Midbrain (tissue), 1 donor: ENCODE measurements at regions not wholly inside any gene's neighbourhood (a gene's known extent, or its start where the extent isn't known, plus 50 kb on each side); places are given as distances from the start of the nearest gene placed in this dataset.

Experiments used
- DNase-seq: peaks from one replicate; lab custom pipeline; 2025; lab: John Stamatoyannopoulos, UW

DNA sequence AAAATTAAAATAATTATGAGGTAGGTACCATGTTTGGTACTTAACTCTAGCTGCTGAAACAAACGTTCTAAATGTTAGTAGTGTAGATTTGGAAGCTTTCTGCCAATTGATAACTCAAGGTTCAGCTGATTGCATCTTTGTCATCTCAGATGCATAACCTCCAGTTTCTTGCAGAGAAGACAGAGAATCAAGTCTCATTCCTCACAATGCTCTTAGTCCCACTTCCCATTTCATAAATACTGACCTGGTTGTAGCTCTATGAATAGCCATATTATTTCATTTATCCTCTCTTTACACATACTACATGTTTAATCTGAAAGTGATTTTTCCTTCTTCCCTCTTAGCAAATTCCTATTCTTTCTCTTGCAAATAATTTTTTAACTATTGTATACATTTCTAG lies 178.5 kb upstream of the SETBP1 start:
- DNase-seq = no peak

DNA sequence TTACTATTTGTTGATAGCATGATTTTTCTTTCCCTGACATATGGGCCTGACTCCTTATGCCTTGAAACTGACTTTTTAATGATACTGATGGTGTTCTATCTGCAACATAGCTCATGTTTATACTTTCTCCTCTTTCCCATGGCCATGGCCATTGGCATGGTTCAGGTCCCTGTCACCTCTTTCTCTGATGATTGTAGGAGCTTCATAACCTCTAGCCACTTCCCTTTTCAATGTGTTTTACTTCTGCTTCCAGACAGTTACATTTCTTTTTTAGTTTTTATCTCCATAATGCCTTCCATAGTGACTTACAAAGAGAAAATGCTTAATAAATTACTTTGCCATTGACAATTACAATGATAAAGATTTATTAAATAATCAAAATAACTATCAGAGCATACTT lies 177.9 kb upstream of the SETBP1 start:
- DNase-seq = no peak

DNA sequence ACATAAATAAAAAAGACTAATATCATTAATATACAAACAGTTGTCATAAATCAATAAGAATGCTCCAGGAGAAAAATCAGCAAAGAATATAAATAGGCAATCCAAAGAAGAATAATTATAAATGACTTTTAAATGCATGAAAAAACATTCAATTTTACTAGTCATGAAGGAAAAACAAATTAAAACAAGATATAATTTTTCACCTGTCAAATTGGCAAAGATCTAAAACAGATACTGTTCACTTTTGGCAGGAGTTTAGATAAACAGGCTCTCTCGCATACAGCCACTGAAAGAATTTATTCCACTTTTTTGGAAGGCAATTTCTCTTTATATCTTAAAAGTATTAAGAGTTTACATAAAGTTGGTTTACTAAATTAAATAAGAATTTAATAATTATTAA lies 176.8 kb upstream of the SETBP1 start:
- no peak for DNase-seq

DNA sequence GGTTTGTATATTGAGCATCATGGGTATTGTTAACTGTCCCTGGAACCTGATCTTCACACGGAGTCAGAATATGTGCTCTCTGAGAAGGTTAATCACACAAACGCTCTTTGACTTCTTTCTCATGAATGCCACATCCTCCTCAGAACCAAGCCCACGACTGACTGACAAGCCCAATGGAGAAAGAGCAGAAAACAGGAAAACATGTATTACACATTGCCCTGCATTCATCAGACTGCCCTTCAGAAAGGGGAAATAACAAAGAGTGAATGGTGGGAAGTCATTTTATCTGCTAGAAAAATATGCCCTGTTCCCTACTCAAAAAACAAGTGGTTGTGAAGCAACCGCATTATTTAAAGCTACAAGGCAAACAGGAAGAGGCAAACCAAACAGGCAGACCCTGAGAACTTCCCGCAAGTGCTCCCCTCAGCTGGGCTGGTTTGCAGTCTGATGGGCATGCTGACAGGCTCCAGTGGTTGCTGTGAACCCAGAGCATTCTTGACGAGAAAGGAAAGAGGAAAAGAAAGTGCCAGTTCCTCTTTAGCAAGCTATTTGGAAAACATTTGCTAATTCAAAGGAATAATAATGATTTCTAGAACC lies 172.9 kb upstream of the SETBP1 start:
- DNase-seq = peak; percentile 30

DNA sequence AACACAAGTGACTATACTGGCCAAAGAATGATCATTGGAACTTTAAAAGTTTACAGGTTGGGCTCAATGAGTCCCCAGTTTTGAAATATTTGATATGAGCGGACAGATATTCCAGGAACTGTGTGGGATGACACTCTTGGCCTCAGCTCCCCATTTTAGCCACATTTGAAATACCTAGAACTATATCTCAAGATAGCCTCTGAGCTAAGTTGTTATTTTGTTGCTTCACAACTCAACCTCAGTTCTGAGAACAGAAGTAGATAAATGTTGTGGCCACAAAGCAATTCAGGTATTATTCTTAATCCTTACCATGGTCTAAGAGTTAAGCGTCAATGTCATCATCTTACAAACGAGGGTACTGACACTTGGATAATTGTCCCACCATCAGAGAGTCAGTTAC lies 172.2 kb upstream of the SETBP1 start:
- DNase-seq = no peak

DNA sequence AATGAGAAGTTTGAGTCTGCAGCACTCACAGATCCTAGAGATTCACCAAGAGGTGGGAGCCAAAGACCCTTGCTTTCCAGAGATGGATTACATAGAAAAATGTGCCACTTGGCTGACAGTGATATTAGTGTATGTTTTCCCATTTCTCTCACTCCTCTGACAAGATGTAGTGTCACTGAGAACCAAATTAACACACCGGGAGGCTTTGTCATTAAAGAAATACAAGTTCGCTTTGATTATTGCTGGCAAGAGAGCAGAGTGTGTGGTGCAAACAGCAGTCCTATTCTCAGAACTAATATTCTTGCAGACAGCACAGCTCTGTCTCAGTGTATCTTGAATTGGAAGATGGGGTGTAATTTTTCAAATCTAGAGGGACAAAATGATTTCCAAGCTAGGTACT lies 171.6 kb upstream of the SETBP1 start:
- DNase-seq = no peak

DNA sequence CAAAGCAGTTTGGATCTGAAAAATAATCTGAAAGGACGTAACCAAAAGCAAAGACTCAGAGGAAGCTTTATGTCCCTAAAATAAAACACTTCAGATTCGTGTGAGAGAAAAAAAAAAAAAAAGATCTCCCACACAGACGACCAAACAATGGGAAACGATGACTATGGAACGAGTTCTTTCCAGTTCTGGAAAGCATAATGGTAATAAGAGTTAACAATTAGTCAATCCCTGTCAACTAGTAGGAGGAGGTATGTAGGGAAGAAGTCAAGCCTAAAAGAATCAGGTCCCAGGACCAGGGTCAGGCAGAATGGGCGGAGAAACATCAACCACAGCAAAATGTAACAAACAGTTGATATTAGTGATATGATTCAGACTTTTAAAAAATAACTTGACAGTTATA lies 170.3 kb upstream of the SETBP1 start:
- no peak for DNase-seq

DNA sequence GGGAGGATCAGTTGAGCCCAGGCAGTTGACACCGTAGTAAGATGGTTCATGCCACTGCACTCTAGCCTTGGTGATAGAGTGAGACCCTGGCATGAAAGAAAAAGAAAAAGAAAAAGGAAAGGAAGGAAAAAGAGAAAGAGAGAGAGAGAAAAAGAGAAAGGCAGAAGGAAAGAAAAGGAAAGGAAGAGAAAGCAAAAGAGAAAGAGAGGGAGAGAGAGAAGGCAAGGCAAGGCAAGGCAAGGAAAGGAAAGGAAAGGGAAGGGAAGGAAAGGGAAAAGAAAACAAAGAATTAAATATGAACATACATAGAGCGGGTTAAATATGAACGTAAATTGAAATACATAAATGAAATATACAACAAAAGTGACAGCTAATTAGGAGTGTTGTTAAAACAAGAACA lies 167.5 kb upstream of the SETBP1 start:
- DNase-seq = no peak

DNA sequence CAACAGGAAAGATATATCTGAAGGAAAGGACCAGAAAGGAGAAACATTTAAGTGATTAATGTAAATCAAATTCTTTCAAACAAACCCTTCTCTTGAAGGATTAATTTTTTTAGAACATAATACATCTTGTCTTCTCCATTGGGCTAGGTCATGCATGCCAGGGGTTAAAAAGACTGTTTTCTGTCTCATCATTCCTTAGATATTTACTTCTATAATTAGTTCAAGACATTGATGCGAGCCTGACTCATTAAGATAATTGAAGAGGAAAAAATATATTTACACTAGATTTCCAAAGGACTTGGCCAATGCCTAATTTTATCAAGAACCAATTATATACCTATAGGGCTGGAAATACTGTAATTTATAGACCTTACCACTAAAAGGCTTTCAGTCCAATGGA lies 166.6 kb upstream of the SETBP1 start:
- DNase-seq = no peak

DNA sequence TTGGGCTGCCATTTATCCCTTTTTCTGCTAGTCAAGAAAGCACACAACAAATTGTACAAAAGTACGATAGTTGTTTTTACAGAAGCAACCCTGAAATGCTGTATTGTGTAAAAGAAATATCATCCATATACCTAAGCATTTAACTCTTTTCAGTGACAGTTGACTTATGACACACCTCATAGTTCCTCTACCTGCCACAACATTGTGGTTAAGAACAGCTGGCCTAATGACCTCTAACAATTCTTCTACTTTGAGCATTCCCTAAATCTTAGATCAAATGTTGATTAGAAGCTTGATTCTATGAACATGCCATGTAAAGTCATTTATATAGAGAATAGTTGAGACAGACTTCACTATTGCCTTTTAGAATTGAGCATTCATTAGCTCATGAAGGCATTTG lies 165.9 kb upstream of the SETBP1 start:
- no peak for DNase-seq

DNA sequence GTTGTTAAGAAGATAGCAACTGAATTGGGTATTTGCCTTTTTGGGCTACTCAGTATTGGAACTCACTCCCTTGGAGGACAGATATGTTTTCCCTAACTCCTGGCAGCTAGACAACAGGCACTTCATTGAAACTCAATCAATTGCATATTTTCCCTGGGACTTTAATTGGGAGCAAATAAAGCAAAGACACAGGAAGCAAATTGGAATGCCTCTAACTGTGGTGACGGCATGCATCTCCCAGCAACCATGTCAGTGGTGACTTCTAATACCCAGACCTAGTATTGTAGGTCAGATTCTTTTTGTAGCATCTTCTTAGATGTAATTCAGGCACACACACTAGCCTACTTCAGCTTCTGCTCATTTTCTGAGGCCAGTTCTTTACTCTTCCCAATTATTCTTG lies 164.2 kb upstream of the SETBP1 start:
- no peak for DNase-seq

DNA sequence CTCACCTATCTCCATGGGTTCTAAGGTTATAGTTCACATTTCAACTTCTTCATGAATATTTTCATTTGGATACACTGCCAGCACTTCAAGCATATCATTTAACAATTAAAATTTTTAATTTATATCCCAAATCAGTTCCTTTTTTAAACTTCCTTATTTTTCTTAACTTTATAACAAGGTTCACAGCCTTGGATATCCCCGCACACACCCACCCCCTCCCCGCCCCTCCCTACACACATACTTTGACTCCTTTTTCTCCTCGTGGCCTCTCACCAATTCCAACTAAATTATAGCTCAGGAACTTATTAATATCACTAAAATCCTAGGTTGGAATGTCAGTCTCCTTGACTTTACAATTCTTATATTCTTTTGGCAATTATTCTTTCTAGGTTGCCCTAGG lies 163.6 kb upstream of the SETBP1 start:
- no peak for DNase-seq

DNA sequence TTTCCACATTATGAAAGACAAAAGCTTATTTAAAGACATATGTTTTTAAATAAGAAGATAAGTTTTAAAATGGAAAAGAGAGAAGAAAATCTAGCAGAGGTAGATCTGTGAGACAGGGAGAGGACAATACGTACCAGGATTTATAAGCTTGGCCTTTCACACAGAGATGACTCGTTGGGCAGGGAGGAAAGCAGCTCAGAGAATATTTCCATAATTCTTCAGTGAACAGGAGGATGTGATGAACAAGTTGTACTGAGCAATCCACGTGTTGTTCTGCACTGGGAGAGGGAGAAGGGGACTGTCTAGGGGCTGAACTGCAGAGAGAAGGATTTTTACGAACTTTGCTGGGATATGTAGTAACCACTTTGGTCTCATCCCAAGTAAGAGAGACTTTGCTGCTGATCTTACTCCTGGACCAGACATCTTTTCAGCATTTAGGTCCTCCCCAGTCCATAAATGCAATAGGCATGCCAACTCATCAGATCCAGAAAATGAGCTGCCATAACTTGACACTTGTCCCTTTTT lies 162.5 kb upstream of the SETBP1 start:
- no peak for DNase-seq

DNA sequence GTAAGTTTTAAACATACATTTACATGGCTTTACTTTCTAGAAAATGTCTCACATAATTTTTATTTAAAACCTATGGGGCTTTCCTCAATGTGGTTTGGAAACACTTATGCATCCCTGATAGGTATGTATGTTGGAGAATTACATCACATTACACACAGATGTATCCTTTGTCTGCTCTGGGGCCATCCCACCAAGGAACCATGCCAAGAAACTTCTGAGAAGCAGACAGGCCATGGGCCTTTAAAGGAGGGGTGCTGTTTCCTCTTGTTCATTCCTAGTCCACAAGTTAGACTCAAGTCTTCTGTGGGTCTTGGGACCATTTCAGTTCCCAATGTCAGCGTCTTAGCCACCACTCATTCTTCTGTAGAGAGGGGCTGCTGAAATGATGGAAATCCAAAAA lies 162.0 kb upstream of the SETBP1 start:
- no peak for DNase-seq

DNA sequence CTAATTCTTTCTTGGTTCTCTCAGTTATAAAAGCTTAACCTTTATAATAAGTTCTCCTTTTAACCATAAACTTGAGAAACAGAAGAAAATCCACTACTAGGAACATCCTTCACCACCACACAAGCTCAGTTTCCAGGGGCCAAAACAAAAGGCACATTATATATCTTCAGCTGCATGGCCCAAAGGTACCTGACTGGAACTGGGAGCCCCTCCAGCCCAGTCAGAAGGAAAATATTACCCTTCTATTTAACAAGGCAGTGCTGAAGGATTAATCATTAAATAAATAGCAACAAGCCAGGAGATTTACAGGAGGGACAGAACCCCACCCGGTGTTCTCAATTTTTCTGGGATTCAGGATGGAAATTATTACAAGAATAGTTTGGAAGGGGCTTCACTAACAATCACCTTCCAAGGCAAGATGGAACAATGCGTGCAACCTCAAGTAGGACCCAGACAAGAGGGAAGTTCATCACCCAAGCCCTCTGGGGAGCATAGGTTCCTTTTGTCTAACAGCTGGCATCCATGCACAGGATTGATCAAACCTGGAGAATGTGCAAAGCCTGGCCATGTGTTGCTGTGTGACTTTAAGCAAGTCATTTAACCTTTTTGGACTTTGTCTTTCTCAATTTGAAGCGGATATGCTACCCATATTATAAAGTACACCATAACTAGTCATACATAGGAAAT lies 159.6 kb upstream of the SETBP1 start:
- DNase-seq = no peak

DNA sequence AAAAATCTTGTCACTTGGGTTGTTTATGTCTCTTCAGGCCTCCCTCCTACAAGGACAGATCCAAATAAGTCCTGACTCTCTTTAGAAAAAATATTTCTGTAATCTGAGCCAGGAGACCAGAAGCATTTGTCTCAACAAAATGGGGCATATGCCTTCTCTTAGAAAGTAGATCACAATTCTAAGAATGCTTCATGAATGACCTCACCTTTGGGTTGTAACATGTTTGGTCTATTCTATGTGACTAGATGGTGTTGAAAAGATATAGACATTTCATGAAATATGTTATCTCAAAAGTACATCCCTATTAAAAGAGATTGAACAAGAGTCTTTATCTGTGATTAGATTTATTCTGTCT lies 159.0 kb upstream of the SETBP1 start:
- no peak for DNase-seq

DNA sequence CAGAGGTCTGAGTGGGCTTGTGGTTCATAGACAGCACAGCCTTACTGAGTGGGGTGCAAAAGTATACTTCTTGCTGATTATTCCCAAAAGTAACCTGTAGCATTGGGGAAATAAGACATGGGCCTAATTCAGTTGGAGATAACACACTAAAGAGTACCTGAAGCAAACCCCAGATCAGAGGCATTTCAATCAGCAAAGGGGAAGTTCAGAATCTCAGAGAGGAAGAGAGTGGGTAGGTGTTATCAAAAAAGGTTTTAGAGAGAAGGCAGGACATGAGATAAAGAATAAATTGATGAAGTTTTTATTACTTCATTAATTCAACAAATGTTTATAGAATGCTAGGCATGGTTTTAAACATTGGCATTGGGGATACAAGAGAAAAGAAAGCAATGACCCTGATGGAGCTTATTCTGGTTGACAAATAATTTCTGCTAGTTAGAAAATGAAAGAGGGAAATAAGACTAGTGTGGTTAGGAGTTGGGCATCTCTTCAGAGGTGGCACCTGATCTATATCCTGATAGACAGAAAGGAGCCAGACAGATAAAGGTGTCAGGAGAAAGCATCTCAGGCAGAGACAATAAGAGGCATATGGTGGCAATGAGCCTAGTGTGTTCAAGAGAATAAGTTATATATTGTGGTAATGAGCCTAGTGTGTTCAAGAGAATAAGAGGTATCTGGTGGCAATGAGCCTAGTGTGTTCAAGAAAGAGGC lies 153.8 kb upstream of the SETBP1 start:
- no peak for DNase-seq

DNA sequence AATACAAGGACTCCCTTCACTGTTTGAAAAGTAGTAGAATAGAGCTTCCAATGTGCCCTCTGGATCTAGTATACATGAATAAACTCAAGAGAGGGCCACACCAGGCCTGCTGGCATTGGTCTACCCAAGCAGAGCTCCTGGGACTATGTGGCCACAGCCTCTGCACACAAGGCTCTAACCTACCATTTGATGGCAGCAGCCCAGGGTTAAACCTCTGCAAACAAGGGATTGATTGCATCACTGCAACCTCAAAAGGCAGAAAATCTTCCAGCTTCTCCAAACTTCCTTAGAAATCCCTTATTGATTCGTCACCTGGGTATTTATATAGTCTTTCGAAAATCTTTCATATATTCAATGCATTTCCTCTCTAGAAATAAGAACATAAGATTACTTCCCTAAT lies 147.6 kb upstream of the SETBP1 start:
- no peak for DNase-seq

DNA sequence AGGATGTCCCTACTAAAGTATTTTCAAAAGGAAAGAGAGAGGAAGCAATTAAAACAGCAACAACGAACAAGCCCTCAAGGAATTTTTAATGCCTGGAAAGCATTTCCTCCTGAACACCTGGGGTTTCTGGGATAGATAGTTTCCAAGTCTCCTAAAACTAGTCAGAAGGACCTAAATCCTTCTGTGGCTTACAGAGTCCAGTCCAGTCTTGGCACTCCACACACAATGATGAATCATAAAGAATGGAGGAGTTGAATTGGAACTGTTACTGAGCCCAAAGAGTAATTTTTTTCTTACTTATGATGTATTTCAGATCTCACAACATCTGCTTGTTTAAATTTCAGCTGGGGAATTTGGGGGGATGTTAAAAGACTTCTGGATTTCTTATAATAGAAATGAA lies 144.6 kb upstream of the SETBP1 start:
- no peak for DNase-seq

DNA sequence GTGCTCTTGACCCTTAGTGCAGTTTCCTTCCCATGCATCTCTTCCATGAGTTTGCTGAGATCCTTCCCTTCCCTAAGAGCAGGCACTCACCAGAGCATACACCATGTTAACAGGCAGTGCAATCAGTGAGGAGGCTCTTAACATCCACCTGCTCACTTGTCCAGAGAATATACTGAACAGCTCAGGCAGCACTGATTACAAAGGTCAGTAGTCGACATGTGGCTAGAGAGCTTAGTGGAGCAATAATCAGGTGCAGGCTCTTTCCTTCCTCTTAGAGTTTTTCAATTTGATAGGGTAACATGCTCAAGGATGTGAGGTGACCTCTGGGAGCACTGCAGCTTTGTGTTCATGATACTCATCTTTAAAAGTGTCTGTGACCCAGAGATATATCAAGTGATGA lies 144.1 kb upstream of the SETBP1 start:
- no peak for DNase-seq

DNA sequence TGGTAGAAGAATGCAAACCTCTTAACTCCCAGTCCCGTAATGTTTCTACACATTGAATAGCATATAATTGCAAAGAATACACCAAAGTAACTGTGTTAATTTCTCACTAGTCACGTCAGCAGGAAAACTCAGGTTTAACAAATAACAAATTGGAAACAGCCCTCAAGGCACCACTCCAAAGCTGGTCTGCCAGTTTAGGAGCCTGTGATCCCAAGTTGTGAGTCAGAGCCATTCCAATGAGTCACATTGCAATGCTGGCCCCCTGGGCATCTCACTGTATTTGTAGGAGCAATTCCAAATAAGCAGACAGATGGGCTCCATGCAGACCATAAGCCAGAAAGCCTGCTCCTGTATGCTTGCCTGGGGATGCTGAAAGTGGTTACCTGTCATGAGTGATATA lies 143.2 kb upstream of the SETBP1 start:
- no peak for DNase-seq

DNA sequence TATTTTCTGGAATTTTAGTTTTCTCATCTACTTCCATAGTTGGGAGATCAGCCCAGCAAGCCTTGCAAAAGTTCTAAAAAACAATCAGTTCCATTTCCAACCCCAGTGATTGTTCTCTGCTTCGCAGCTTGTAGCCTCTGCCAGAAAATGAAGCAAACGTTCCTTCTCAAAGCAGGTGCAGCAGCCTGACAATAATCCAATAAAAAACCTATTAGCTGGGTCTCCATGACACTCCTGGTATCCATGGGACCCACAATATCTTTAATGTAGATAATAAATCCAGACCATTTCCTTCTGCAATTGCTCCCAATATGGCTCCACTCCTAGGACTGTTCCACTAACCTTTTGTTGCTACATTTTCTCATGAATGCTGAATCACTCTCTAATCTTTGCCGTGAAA lies 140.8 kb upstream of the SETBP1 start:
- no peak for DNase-seq

DNA sequence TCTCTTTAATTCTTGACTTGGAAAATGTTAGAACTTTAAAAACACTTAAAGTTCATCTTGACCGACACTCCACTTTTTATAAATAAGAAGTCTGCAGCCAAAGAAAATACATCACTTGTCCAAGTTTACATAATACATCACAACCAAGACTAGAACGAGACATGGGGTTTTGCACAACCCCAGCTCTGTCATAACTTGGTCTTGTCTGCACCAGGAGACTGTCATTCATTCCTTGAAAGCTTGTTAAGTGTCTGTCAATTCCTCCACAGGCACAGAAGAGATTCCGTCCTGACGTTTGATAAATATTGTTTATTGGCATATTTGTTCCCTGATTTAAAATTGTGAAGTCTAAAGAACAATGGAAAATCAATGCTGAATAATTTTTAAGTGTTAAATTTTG lies 139.5 kb upstream of the SETBP1 start:
- DNase-seq = no peak

DNA sequence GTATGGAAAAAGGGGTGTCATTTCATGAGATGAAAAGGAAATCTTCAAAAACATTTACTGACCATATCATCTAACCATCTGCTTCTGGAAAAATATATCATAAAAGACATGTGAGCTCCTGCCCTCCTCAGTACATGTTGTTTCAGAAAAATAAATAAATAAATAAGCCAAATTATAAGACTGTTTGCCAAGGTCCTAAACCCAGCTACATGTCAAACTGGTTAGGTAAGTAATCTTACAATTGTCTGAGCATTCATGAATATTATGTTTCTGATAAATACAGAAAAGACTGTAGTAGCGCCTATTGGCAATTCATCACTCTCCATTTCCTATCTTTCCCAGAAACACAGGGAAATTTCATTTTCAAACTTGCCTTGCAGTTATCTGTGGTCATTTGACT lies 138.9 kb upstream of the SETBP1 start:
- DNase-seq = no peak
